ENCODE measurements at regions not wholly inside any gene's neighbourhood (a gene's known extent, or its start where the extent isn't known, plus 50 kb on each side); places are given as distances from the start of the nearest gene placed in this dataset.

DNA sequence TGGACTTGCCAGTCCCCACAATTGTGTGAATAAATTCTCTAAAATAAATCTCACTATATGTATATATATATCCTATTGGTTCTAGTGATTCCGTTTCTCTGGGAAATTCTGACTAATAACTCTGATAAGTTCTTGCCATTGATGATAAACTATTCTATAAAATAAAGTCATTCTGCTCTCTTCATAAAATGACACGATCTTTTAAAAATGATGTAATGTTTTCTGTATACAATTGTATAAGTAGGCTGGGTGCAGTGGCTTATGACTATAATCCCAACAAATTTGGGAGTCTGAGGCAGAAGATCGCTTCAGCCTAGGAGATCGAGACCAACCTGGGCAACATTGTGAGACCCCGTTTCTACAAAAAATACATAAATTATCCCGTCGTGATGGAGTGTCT is 541.0 kb upstream of the ADGRL4 start:
- 84 to 86% methylated on average over 7 of the region's 7 CpGs for WGBS, 2 donors
- H3K4me1 ChIP-seq, result no peaks in the 10 kb centered on the region
- no peaks in the 10 kb centered on the region for H3K36me3 ChIP-seq
- H3K4me3 ChIP-seq, result no peak overlapping the region
- H3K27me3 ChIP-seq, result no peaks in the 10 kb centered on the region
- no peaks in the 10 kb centered on the region for H3K9me3 ChIP-seq
- intact Hi-C loops (cut with DNase I), result no loop called here
- TF ChIP-seq, protein P1, sequence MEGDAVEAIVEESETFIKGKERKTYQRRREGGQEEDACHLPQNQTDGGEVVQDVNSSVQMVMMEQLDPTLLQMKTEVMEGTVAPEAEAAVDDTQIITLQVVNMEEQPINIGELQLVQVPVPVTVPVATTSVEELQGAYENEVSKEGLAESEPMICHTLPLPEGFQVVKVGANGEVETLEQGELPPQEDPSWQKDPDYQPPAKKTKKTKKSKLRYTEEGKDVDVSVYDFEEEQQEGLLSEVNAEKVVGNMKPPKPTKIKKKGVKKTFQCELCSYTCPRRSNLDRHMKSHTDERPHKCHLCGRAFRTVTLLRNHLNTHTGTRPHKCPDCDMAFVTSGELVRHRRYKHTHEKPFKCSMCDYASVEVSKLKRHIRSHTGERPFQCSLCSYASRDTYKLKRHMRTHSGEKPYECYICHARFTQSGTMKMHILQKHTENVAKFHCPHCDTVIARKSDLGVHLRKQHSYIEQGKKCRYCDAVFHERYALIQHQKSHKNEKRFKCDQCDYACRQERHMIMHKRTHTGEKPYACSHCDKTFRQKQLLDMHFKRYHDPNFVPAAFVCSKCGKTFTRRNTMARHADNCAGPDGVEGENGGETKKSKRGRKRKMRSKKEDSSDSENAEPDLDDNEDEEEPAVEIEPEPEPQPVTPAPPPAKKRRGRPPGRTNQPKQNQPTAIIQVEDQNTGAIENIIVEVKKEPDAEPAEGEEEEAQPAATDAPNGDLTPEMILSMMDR (IDR thresholded peaks at IDR 0.05), result no peak
- no peak for TF ChIP-seq POLR2A (IDR thresholded peaks at IDR 0.05)
- H3K27ac ChIP-seq, result no peak overlapping the region
- no peak for DNase-seq

DNA sequence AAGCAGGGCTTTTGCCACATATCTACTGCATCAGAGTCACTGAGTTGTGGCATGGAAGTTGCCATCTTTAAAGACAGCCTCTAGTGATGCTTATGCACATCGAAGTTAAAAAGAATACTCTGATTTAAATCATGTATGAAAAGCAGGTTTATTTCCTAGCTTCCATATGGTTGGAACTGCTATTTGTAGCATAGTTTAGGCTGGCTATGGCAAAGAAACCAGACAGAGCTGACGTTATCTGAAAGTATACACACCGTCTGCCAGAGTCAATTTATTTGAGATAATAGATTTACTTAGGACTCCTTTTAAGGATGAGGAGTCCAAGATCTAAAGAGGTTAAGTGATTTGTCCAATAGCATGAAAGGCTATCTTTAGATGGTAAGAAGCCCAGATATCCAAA is 536.9 kb upstream of the ADGRL4 start:
- Histone ChIP-seq H3K27ac (no peak overlapping the region), H3K36me3 (no peaks in the 10 kb centered on the region), H3K9me3 (no peaks in the 10 kb centered on the region), H3K27me3 (no peaks in the 10 kb centered on the region), H3K4me3 (no peak overlapping the region), H3K4me1 (no peaks in the 10 kb centered on the region)
- intact Hi-C loops (cut with DNase I), result no loop called here
- no peak for DNase-seq
- WGBS, 2 donors, result 64 to 72% methylated on average over 3 of the region's 3 CpGs
- TF ChIP-seq POLR2A (IDR thresholded peaks at IDR 0.05), result no peak
- TF ChIP-seq, protein P1 (IDR thresholded peaks at IDR 0.05), result no peak

DNA sequence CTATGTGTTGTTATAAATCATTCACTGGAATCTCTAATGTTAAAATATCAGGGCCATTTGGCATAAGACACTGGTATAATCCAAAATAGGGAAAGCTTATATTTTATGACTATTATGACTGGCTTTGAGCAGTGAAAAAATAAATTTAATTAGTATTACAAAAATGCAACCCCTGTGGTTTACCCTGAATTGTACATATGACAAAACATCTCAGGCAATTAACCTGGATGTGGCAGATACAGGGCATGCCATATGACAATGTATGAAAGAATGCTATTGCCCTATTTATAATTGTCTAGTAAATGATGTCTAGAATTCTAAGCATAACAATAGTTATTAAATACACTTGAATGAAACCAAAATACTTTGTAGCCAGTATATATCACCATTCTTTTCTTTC is 532.5 kb upstream of the ADGRL4 start:
- DNase-seq, result no peak
- H3K27ac ChIP-seq, result no peak overlapping the region
- no peak overlapping the region for H3K4me3 ChIP-seq
- TF ChIP-seq, protein P1 (IDR thresholded peaks at IDR 0.05), result no peak
- TF ChIP-seq POLR2A (IDR thresholded peaks at IDR 0.05), result no peak
- H3K9me3 ChIP-seq, result no peaks in the 10 kb centered on the region
- intact Hi-C loops (cut with DNase I), result no loop called here
- no peaks in the 10 kb centered on the region for H3K27me3 ChIP-seq
- no peaks in the 10 kb centered on the region for H3K36me3 ChIP-seq
- no peaks in the 10 kb centered on the region for H3K4me1 ChIP-seq

DNA sequence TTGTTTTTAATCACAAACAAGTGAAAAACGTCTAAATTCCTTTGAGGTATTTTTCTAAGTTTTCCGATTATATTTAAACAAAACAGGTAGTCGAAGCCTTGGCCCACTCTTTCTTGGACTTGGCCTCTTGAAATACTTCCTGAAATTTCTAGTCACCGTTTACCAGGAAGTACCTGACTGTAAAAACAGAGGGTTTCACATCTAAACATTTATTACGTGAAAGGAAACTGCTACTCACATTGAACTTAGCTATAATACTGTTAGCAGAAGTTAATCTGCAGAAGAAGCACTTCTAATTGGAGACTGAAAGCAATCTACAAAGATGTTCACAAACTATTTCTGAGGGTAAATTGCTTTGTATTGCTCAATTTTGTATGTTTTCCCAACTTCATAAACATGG is 526.0 kb upstream of the ADGRL4 start:
- WGBS, 2 donors, result 42 to 47% methylated on average over 5 of the region's 5 CpGs
- H3K4me3 ChIP-seq, result no peak overlapping the region

DNA sequence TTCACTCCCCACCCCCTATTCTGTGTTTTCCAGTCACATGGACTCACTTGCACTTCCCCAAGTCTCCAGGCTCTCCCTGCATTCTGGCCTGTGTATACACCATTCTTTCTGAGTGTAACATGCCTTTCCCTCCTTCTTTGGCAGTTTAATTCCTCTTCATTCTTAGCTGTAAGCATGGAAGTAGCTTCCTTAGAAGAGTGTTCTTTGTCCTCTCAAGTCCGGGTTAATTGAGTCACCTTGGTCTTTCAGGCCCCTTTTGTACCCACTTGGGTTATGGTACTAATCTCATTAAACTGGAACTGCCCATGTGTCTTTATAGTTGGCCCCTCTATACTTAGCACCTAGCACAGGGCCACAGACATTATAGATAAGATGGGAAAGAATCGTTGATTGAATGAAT is 525.3 kb upstream of the ADGRL4 start:
- H3K9me3 ChIP-seq, result no peaks in the 10 kb centered on the region
- TF ChIP-seq, protein P1 (IDR thresholded peaks at IDR 0.05), result no peak
- no peak for TF ChIP-seq POLR2A (IDR thresholded peaks at IDR 0.05)
- no peak for DNase-seq
- no peaks in the 10 kb centered on the region for H3K36me3 ChIP-seq
- H3K4me1 ChIP-seq, result no peaks in the 10 kb centered on the region
- 45 to 52% methylated on average over 2 of the region's 2 CpGs for WGBS, 2 donors
- no peak overlapping the region for H3K4me3 ChIP-seq
- no peaks in the 10 kb centered on the region for H3K27me3 ChIP-seq
- no peak overlapping the region for H3K27ac ChIP-seq
- intact Hi-C loops (cut with DNase I), result no loop called here

More for the DNA sequence above, 526.0 kb upstream of the ADGRL4 start:
- intact Hi-C loops (cut with DNase I), result no loop called here
- H3K27ac ChIP-seq, result no peak overlapping the region
- no peaks in the 10 kb centered on the region for H3K9me3 ChIP-seq
- H3K4me1 ChIP-seq, result no peaks in the 10 kb centered on the region
- no peak for DNase-seq
- no peaks in the 10 kb centered on the region for H3K27me3 ChIP-seq
- H3K36me3 ChIP-seq, result no peaks in the 10 kb centered on the region
- TF ChIP-seq, protein P1 (IDR thresholded peaks at IDR 0.05), result no peak
- no peak for TF ChIP-seq POLR2A (IDR thresholded peaks at IDR 0.05)
